HFFc6 (cell line): ENCODE measurements at regions not wholly inside any gene's neighbourhood (a gene's known extent, or its start where the extent isn't known, plus 50 kb on each side); places are given as distances from the start of the nearest gene placed in this dataset.
A peak's percentile ranks its signal among the peaks of the same experiment; 100 is the strongest.
"Not testable (repeated sequence)": the region's sequence is repeated elsewhere in the genome, so short reads cannot be mapped to it uniquely, and the experiment has no call there.

Experiments
- DNase-seq: peaks from one replicate; pipeline ENCODE4 v3.0.0-alpha.2; 2018
- H3K27ac Mint-ChIP-seq: 2 replicates; pipeline ENCODE4 v1.8.0; 2020; ENCODE audit warnings: mild to moderate bottlenecking, mixed read lengths
- H3K27me3 Mint-ChIP-seq: 2 replicates; pipeline ENCODE4 v1.8.0; 2021; ENCODE audit warnings: mild to moderate bottlenecking, moderate library complexity, mixed read lengths; ENCODE audit not compliant: insufficient read depth
- H3K36me3 Mint-ChIP-seq: 2 replicates; pipeline ENCODE4 v1.8.0; 2021; ENCODE audit warnings: low read depth, mixed read lengths
- H3K4me1 Mint-ChIP-seq: 2 replicates; pipeline ENCODE4 v1.8.0; 2020; ENCODE audit warnings: low read depth, mixed read lengths
- H3K4me3 Mint-ChIP-seq: 2 replicates; pipeline ENCODE4 v1.8.0; 2020; ENCODE audit warnings: mild to moderate bottlenecking, moderate library complexity, mixed read lengths
- H3K9me3 Mint-ChIP-seq: 2 replicates; pipeline ENCODE4 v1.8.0; 2020; ENCODE audit warnings: mild to moderate bottlenecking, mixed read lengths
- CTCF ChIP-seq: fragments of 200-600 bp; sonication (generic); IDR thresholded peaks from 2 replicates; pipeline ENCODE4 v1.5.0; 2021; ENCODE audit warnings: antibody characterized with exemption, mild to moderate bottlenecking

DNA sequence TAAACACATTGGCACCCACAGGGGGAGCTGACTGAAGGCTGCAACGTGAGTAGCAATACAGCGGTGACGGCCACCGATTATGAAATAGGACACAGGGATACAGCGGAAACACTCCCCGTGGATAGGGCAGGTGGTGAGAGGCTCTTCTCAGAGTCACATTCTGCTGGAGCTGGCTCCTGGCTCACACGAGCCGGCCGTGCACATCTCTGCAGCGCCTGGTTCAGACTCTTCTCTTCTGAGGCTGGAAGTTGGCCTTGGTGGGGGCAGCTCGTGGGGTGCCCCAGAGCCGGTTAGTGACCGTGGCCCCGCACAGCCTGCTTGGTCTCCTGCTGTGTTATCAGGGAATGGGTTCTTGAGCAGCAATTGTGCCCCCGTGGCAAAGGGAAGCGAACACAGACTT is 61.3 kb upstream of the EN2 start:
- no peaks in the 10 kb centered on the region for H3K9me3 Mint-ChIP-seq
- no peak for TF ChIP-seq CTCF

GRCh38 chr7:155397758-155398714 is 59.9 kb upstream of the EN2 start:
- not testable (repeated sequence) for H3K4me1 Mint-ChIP-seq, DNase-seq, H3K36me3 Mint-ChIP-seq, H3K27ac Mint-ChIP-seq, H3K9me3 Mint-ChIP-seq, H3K4me3 Mint-ChIP-seq
- peaks cover 35% of the 10 kb centered on the region for H3K27me3 Mint-ChIP-seq

More for the DNA sequence above, 61.3 kb upstream of the EN2 start:
- Mint-ChIP-seq H3K4me1 (no peaks in the 10 kb centered on the region), H3K27ac (no peak overlapping the region), H3K36me3 (no peaks in the 10 kb centered on the region), H3K4me3 (no peak overlapping the region), H3K27me3 (peaks cover 44% of the 10 kb centered on the region)
- no peak for DNase-seq

DNA sequence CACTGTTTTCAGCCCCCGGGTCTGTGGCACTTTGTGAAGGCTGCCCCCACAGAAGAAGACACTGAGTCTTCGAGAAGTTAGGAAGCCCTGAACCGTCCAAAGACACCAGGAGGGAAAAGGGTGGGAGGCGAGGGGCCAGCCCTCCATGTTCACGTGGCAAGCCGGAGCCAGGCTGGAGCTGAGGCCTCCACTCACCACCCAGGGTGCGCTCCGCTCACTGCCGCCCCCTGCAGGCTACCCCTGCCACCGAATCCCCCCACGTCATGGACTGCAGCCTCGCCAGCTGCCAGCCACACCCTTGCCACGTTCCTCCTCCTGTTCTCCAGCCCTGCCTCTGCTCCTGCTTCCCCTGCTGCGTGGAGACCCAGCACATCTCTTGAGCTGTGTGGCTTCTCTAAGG is 59.0 kb upstream of the EN2 start:
- no peak for DNase-seq
- Mint-ChIP-seq H3K27ac (no peak overlapping the region), H3K4me3 (no peak overlapping the region)

DNA sequence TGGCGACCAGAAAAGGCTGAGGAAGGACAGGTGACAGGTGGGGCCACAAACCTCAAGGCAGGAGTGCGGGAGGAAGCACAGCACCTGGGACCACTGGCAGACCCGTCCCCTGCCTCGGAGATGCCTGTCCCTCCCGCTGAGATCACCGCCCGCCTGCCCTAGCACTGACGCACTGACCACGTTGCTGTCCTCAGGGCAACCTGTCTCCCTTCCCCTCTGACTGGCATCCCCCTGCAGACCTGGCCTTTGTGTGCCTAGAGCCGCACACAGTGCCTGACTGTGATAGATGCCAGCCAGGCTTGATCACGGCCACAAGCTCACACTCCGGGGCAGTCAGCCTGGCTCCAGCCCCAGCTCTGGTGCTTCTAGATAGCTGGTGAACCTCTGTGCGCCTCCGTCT is 58.4 kb upstream of the EN2 start:
- no peak overlapping the region for H3K27ac Mint-ChIP-seq
- no peak for DNase-seq
- TF ChIP-seq CTCF: no peak
- H3K4me3 Mint-ChIP-seq: no peak overlapping the region
- peaks cover 35% of the 10 kb centered on the region for H3K27me3 Mint-ChIP-seq
- no peaks in the 10 kb centered on the region for H3K36me3 Mint-ChIP-seq
- H3K4me1 Mint-ChIP-seq: no peaks in the 10 kb centered on the region
- H3K9me3 Mint-ChIP-seq: no peaks in the 10 kb centered on the region

More for the DNA sequence above, 59.0 kb upstream of the EN2 start:
- no peaks in the 10 kb centered on the region for H3K4me1 Mint-ChIP-seq
- peak; percentile 41; the same call in 1 of the 2 replicates for TF ChIP-seq CTCF
- H3K9me3 Mint-ChIP-seq: no peaks in the 10 kb centered on the region
- peaks cover 38% of the 10 kb centered on the region for H3K27me3 Mint-ChIP-seq
- H3K36me3 Mint-ChIP-seq: no peaks in the 10 kb centered on the region

- Mint-ChIP-seq H3K27ac (no peak overlapping the region), H3K4me1 (no peaks in the 10 kb centered on the region), H3K4me3 (no peak overlapping the region), H3K36me3 (no peaks in the 10 kb centered on the region), H3K27me3 (peaks cover 33% of the 10 kb centered on the region), H3K9me3 (no peaks in the 10 kb centered on the region)
- DNase-seq: no peak
- no peak for TF ChIP-seq CTCF
These were observed 56.7 kb upstream of the EN2 start for GRCh38 chr7:155401231-155401630.

DNA sequence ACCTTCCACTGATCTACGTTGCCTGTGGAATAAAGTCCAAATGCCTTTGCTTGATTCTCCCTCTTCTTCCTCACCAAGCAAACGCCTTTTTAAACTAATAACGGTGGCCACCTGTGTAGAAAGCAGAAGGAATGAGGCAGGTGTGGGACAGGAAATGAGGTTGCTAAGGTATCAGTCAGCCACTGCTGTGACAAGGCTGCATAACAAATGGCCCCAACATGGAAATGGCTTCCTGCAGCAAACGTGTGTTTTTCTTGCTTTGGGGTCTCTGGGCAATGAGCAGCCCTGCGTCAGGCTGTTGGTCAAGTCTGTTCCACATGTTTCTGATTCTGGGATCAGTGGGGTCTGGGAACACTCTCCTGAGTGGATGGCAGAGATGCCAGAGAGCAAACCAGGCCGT is 56.0 kb upstream of the EN2 start:
- no peak for TF ChIP-seq CTCF
- Mint-ChIP-seq H3K27me3 (peaks cover 31% of the 10 kb centered on the region), H3K4me1 (no peaks in the 10 kb centered on the region)

More for the DNA sequence above, 56.0 kb upstream of the EN2 start:
- DNase-seq: no peak
- Mint-ChIP-seq H3K27ac (no peak overlapping the region), H3K36me3 (no peaks in the 10 kb centered on the region), H3K4me3 (no peak overlapping the region), H3K9me3 (no peaks in the 10 kb centered on the region)
